Liver (tissue), 3 donors: ENCODE measurements at regions not wholly inside any gene's neighbourhood (a gene's known extent, or its start where the extent isn't known, plus 50 kb on each side); places are given as distances from the start of the nearest gene placed in this dataset.
"Not testable (repeated sequence)": the region's sequence is repeated elsewhere in the genome, so short reads cannot be mapped to it uniquely, and the experiment has no call there.

Experiments
- ATF3 ChIP-seq: IDR thresholded peaks from 2 replicates; pipeline ENCODE4 v1.6.1; 2016; ENCODE audit warnings: antibody characterized with exemption
- CTCF ChIP-seq: fragments of 150-350 bp; IDR thresholded peaks from 2 replicates; pipeline ENCODE4 v1.5.1; 2017; ENCODE audit warnings: improper control_type of control experiment, low read depth, low read length; ENCODE audit not compliant: missing input control
- FOXA1 ChIP-seq: IDR thresholded peaks from 2 replicates; pipeline ENCODE4 v1.6.1; 2016; ENCODE audit warnings: antibody characterized with exemption
- GABPA ChIP-seq, 2 donors: IDR thresholded peaks in 1 of 2; conservative IDR thresholded peaks in 1 of 2; 2 replicates each; pipeline ENCODE4 v1.6.1; 2016; ENCODE audit warnings: antibody characterized with exemption in 2 of 2, mild to moderate bottlenecking in 1 of 2, moderate library complexity in 1 of 2
- MAX ChIP-seq: IDR thresholded peaks from 2 replicates; pipeline ENCODE4 v1.6.1; 2016; ENCODE audit warnings: antibody characterized with exemption
- RXRA ChIP-seq, 2 donors: IDR thresholded peaks; 2 replicates each; pipeline ENCODE4 v1.6.1; 2017 to 2018; ENCODE audit warnings: antibody characterized with exemption in 2 of 2, mild to moderate bottlenecking in 1 of 2
- SP1 ChIP-seq: IDR thresholded peaks from 2 replicates; pipeline ENCODE4 v1.6.1; 2018; ENCODE audit warnings: antibody characterized with exemption, mild to moderate bottlenecking
- TAF1 ChIP-seq: conservative IDR thresholded peaks from 2 replicates; pipeline ENCODE4 v1.6.1; 2016; ENCODE audit warnings: antibody characterized with exemption, mild to moderate bottlenecking
- YY1 ChIP-seq: IDR thresholded peaks from 2 replicates; pipeline ENCODE4 v1.6.1; 2016; ENCODE audit warnings: antibody characterized with exemption, mild to moderate bottlenecking
- donor health status: healthy.
- donor health status: healthy.

- not testable (repeated sequence) for TF ChIP-seq YY1; CTCF; FOXA1; SP1; MAX; ATF3; TAF1; RXRA (IDR thresholded peaks at IDR 0.05); GABPA (IDR thresholded peaks at IDR 0.05 in 1 of 2, conservative IDR thresholded peaks at IDR 0.05 in 1 of 2)
Measured at GRCh38 chr1:209172792-209173542, 410.5 kb upstream of the CAMK1G start.
